GM19351 (cell line): ENCODE measurements at regions not wholly inside any gene's neighbourhood (a gene's known extent, or its start where the extent isn't known, plus 50 kb on each side); places are given as distances from the start of the nearest gene placed in this dataset.
"Not testable (repeated sequence)": the region's sequence is repeated elsewhere in the genome, so short reads cannot be mapped to it uniquely, and the experiment has no call there.

Experiments
- ATAC-seq: cut with Tn5 transposase; IDR thresholded peaks from one replicate; pipeline ENCODE4 v1.9.1; 2021; ENCODE audit warnings: mild to moderate bottlenecking, moderate library complexity; ENCODE audit not compliant: unreplicated experiment

DNA sequence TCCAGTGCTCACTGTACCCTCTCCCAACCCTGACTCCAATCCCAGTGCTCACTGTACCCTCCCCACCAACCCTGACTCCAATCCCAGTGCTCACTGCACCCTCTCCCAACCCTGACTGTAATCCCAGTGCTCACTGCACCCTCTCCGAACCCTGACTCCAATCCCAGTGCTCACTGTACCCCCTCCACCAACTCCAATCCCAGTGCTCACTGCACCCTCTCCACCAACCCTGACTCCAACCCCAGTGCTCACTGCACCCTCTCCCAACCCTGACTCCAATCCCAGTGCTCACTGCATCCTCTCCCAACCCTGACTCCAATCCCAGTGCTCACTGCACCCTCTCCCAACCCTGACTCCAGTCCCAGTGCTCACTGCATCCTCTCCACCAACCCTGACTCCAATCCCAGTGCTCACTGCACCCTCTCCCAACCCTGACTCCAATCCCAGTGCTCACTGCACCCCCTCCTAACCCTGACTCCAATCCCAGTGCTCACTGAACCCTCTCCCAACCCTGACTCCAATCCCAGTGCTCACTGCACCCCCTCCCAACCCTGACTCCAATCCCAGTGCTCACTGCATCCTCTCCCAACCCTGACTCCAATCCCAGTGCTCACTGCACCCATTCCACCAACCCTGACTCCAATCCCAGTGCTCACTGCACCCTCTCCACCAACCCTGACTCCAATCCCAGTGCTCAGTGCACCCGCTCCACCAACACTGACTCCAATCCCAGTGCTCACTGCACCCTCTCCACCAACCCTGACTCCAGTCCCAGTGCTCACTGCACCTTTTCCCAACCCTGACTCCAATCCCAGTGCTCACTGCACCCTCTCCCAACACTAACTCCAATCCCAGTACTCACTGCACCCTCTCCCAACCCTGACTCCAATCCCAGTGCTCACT lies 136.3 kb upstream of the ZNF618 start:
- not testable (repeated sequence) for ATAC-seq

DNA sequence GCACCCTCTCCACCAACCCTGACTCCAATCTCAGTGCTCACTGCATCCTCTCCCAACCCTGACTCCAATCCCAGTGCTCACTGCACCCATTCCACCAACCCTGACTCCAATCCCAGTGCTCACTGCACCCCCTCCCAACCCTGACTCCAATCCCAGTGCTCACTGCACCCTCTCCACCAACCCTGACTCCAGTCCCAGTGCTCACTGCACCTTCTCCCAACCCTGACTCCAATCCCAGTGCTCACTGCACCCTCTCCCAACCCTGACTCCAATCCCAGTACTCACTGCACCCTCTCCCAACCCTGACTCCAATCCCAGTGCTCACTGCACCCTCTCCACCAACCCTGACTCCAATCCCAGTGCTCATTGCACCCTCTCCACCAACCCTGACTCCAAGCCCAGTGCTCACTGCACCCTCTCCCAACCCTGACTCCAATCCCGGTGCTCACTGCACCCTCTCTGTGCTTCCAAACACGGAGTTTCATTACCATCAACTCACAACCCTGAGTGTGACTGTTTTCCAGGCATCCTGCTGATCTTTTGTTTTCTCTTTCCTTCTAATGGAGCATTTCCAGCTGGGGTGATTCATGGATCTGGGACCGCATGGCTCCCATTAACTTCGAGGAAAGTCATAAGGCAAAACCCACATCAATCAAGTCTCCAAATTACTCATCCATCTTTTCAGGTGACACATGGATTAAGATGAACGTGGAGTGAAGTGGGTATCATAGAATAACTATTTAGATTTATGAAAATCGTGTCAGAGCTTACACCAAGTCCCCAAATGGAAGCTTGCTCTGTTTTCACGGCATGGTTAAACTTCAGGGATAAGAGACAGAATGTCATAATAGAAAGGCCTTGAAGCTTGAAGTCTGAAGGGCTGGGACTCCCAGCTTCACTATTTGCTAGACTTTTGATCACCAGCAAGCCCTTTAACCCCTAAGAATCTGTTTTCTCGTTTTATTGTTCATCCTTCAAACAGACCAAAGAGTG lies 135.3 kb upstream of the ZNF618 start:
- not testable (repeated sequence) for ATAC-seq

GRCh38 chr9:113741886-113742854 lies 133.9 kb upstream of the ZNF618 start:
- no peak for ATAC-seq

- ATAC-seq: no peak
Observed at GRCh38 chr9:113742878-113743277, 133.2 kb upstream of the ZNF618 start.

DNA sequence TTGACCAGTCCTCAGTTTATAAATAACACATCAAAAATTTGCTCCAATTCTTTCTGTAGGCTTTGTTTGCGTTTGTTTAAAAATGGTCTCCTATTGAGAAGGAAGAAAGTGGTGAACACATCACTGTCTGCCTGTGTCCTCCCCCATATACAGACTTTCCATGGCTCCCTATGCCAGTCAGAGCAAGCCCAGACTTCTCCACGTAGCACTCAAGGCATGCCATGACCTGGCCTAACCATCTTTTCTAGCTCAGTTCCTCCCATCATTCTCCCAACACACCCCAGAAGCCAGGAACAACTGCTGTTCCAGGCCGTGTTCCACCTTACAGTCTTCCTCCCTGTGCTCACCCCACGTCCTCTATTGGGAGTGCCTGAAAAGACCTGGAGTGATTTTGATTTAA lies 129.6 kb upstream of the ZNF618 start:
- ATAC-seq: no peak

- ATAC-seq: no peak
Observed at GRCh38 chr9:113748135-113748534, 128.0 kb upstream of the ZNF618 start.

- no peak for ATAC-seq
Observed at GRCh38 chr9:113753398-113754119, 122.5 kb upstream of the ZNF618 start.

DNA sequence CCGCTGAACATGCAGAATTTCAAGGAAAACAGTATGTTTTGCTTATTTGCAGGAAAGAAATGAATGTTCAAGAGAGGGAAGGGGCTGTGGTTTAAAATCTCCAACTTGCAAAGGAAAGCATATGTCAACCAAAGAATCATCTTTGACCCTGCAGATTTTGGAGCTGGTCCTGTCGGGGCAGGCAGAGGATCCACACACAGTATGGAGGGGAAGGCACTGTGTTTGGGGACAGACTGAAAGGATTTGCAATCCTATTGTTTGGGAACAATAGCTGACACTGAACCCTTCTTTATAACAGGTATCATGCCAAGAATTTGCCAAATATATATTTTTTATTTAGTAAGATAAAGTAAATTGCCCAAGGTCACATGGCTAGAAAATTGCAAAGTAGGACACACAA lies 121.4 kb upstream of the ZNF618 start:
- ATAC-seq: no peak

GRCh38 chr9:113755433-113755832 lies 120.7 kb upstream of the ZNF618 start:
- ATAC-seq: no peak

GRCh38 chr9:113756476-113757192 lies 119.5 kb upstream of the ZNF618 start:
- ATAC-seq: no peak

DNA sequence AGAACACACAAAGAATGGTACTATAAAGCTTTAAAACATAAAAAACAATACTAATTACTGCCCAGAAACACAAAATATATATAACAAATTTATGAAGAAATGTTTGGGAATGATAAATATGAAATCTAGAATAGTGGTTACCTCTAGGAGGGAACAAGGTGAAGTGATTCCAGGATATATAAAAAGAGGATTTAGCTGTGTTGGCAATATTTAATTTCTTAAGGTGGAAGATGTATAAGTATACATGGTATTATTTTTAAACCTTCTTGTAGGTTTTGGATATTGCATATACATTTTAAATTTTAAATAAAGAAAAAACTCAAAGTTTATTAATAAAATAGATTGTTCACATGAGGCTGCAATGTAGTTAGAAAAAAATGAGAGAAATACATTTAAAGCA lies 112.7 kb upstream of the ZNF618 start:
- no peak for ATAC-seq

- no peak for ATAC-seq
Observed at GRCh38 chr9:113764572-113764971, 111.5 kb upstream of the ZNF618 start.

DNA sequence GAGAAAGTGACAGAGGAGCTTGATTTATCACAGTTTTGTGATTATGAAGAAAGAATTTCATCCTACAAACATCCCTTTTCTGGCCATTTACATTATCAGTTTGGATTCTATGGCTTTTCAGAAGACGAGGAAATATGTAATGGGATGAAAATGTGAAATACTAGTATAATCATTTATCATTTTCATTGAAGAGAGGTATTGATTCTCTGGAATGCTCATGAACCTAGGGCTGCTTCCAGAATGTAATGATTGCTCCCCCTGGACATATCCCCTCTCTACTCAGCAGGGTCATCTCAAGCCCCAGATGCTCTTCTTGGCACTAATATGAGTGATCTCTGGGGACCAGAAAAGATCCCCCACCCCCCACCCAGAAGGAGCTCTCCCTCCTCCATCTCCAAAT lies 106.7 kb upstream of the ZNF618 start:
- ATAC-seq: no peak

GRCh38 chr9:113770396-113770795 lies 105.7 kb upstream of the ZNF618 start:
- ATAC-seq: no peak

- ATAC-seq: no peak
Observed at GRCh38 chr9:113771199-113771598, 104.9 kb upstream of the ZNF618 start.

- no peak for ATAC-seq
Observed at GRCh38 chr9:113772121-113772810, 103.8 kb upstream of the ZNF618 start.

DNA sequence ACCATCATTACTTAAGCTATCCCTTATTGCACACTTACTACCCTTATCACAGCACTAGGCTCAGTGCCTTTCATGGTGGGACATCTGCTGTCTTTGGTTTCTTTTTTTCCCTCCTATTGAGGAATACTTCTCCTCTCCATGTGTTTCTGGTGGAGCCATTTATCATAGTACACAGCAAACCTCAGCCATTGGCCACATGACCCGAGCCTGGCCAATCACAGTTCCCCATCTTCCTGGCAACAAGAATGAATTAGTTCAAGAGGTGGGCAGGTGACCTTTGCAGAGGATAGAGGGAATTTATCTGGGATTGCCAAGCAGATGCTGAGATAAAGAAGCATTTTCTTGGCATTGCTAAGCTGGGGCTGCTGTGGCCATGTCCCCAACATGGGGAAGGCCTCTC lies 101.1 kb upstream of the ZNF618 start:
- ATAC-seq: no peak

GRCh38 chr9:113775749-113776148 lies 100.4 kb upstream of the ZNF618 start:
- no peak for ATAC-seq

DNA sequence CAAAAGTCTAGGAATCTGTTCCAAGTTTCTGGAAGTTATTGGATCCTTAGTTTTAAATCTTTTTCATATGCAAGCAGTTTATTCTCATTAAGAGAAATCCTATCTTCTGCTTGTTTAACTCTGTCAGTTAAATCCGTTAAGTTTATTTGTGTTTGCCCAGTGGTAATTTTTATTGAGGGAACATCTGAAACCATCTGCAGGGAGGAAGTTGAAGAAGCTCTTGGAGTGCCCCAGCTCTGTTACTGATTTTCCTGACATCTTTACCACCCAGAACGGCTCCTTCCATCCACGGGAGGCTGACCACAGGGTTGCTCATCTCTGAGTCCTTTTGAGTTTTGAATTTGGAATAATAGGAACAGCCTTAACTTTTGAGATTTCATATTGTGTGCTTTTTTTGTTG lies 99.9 kb upstream of the ZNF618 start:
- ATAC-seq: no peak
